Mammary epithelial cell (primary cell): ENCODE measurements at regions not wholly inside any gene's neighbourhood (a gene's known extent, or its start where the extent isn't known, plus 50 kb on each side); places are given as distances from the start of the nearest gene placed in this dataset.

Experiments
- CTCF ChIP-seq, 2 donors: IDR thresholded peaks in 1 of 2; conservative IDR thresholded peaks in 1 of 2; 2 replicates each; pipeline ENCODE4 v1.5.1; 2011 to 2012; ENCODE audit warnings: inconsistent platforms in 2 of 2, low read length in 2 of 2, mild to moderate bottlenecking in 2 of 2, control low read depth in 1 of 2, low read depth in 1 of 2; ENCODE audit not compliant: insufficient read depth in 1 of 2; ENCODE audit errors: extremely low read depth in 1 of 2
- EZH2 ChIP-seq: IDR thresholded peaks from 2 replicates; pipeline ENCODE4 v1.6.1; 2012; ENCODE audit warnings: low read length, inconsistent platforms, borderline replicate concordance

- TF ChIP-seq EZH2 (no peak), CTCF (conservative IDR thresholded peaks at IDR 0.05 in 1 of 2, IDR thresholded peaks at IDR 0.05 in 1 of 2; ENCODE audit: extremely low read depth in 1 of 2, insufficient read depth in 1 of 2, low read depth in 1 of 2, low read length in 2 of 2) (no peak)
These were observed 152.5 kb downstream of the ICOS start for GRCh38 chr2:204089105-204089504.
